ENCODE measurements at regions not wholly inside any gene's neighbourhood (a gene's known extent, or its start where the extent isn't known, plus 50 kb on each side); places are given as distances from the start of the nearest gene placed in this dataset.

DNA sequence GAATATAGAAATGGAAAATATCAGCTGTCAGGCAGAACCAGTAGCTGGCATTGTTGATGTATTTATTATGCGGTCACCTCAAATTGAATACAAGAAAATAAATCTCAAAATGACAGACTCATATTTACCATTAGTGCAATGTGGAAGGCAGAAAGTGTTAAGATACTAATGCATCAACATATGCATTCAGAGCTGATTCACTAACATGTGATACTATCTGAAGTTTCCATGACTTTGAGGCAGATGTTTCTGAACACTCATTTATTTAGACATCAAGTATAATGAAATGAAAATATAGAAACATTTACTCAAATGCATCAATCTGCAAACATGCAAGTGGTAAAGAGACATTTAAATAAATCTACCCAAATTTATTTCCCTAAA, 474.2 kb upstream of the SLC10A2 start:
- Mint-ChIP-seq H3K27me3 (no peaks in the 10 kb centered on the region), H3K36me3 (ENCODE audit: low read depth) (no peaks in the 10 kb centered on the region), H3K4me3 (no peak overlapping the region), H3K9me3 (peaks cover 25% of the 10 kb centered on the region), H3K4me1 (no peaks in the 10 kb centered on the region), H3K27ac (no peak overlapping the region)
- DNase-seq (no peak), ATAC-seq (no peak)

- no peak for ATAC-seq
- Mint-ChIP-seq H3K9me3 (peaks cover 20% of the 10 kb centered on the region), H3K27ac (no peak overlapping the region), H3K36me3 (ENCODE audit: low read depth) (no peaks in the 10 kb centered on the region), H3K27me3 (no peaks in the 10 kb centered on the region), H3K4me1 (no peaks in the 10 kb centered on the region), H3K4me3 (no peak overlapping the region)
- DNase-seq: no peak
These were observed 473.6 kb upstream of the SLC10A2 start for GRCh38 chr13:103539721-103540381.

- ATAC-seq: no peak
- Mint-ChIP-seq H3K4me1 (no peaks in the 10 kb centered on the region), H3K27ac (no peak overlapping the region), H3K4me3 (no peak overlapping the region), H3K27me3 (no peaks in the 10 kb centered on the region), H3K9me3 (peaks cover 16% of the 10 kb centered on the region), H3K36me3 (ENCODE audit: low read depth) (no peaks in the 10 kb centered on the region)
- no peak for DNase-seq
These were observed 473.0 kb upstream of the SLC10A2 start for GRCh38 chr13:103539265-103539664.

GRCh38 chr13:103537616-103538015, 471.4 kb upstream of the SLC10A2 start:
- no peak overlapping the region for H3K27ac Mint-ChIP-seq
- peaks cover 5% of the 10 kb centered on the region for H3K9me3 Mint-ChIP-seq
- no peak for ATAC-seq
- H3K27me3 Mint-ChIP-seq: no peaks in the 10 kb centered on the region
- no peaks in the 10 kb centered on the region for H3K4me1 Mint-ChIP-seq
- no peak for DNase-seq
- H3K36me3 Mint-ChIP-seq (ENCODE audit: low read depth): no peaks in the 10 kb centered on the region
- H3K4me3 Mint-ChIP-seq: no peak overlapping the region

DNA sequence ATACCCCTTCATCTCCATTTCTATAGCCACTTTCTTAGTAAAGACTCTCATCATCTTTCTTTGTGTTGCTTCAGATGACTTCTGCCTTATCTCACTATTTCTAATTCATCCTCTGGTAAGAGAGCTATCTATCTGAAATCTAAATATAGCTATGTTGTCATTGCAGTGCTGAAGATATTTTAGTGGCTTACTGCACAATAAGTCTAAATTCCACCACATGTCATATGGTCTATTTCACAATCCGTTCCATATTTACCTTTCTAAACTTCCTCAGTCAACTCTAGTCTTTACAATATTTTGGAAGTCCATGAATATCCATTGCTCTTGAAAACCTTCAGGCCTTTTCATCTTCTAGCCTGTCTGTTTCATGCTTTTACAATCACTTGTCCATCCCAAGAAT, 465.1 kb upstream of the SLC10A2 start:
- no peaks in the 10 kb centered on the region for H3K27me3 Mint-ChIP-seq
- no peak overlapping the region for H3K4me3 Mint-ChIP-seq
- ATAC-seq (no peak), DNase-seq (no peak)
- H3K9me3 Mint-ChIP-seq: peaks cover 8% of the 10 kb centered on the region
- no peaks in the 10 kb centered on the region for H3K36me3 Mint-ChIP-seq (ENCODE audit: low read depth)
- no peaks in the 10 kb centered on the region for H3K4me1 Mint-ChIP-seq
- no peak overlapping the region for H3K27ac Mint-ChIP-seq

DNA sequence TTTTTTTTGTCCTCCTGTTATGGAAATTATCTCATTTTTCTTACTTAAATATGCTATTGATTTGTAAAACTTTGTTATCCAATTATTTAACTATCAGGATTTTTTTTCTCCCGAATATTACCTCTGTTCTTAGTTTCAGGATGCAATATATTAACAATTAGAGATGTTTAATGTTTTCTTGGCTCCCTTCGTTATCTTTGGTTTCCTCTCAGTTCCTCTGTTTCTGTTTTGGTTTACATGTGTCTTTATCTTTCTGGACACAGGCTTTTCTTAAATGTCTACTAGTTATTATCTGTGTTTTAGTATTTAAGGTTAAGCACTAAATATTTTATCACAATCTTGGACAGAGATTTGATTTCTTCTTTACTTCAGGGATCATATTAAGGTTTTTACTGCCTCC, 462.2 kb upstream of the SLC10A2 start:
- Mint-ChIP-seq H3K9me3 (peaks cover 8% of the 10 kb centered on the region), H3K4me1 (no peaks in the 10 kb centered on the region), H3K27me3 (no peaks in the 10 kb centered on the region), H3K27ac (no peak overlapping the region), H3K4me3 (no peak overlapping the region), H3K36me3 (ENCODE audit: low read depth) (no peaks in the 10 kb centered on the region)
- no peak for ATAC-seq
- DNase-seq: no peak

- H3K27me3 Mint-ChIP-seq: no peaks in the 10 kb centered on the region
- no peaks in the 10 kb centered on the region for H3K36me3 Mint-ChIP-seq (ENCODE audit: low read depth)
- H3K27ac Mint-ChIP-seq: no peak overlapping the region
- H3K4me3 Mint-ChIP-seq: no peak overlapping the region
- H3K9me3 Mint-ChIP-seq: peaks cover 8% of the 10 kb centered on the region
- ATAC-seq (no peak), DNase-seq (no peak)
- no peaks in the 10 kb centered on the region for H3K4me1 Mint-ChIP-seq
These were observed 459.3 kb upstream of the SLC10A2 start for GRCh38 chr13:103525530-103525929.

GRCh38 chr13:103523858-103524257, 457.6 kb upstream of the SLC10A2 start:
- no peaks in the 10 kb centered on the region for H3K27me3 Mint-ChIP-seq
- ATAC-seq (no peak), DNase-seq (no peak)
- H3K36me3 Mint-ChIP-seq (ENCODE audit: low read depth): no peaks in the 10 kb centered on the region
- peaks cover 8% of the 10 kb centered on the region for H3K9me3 Mint-ChIP-seq
- no peak overlapping the region for H3K4me3 Mint-ChIP-seq
- no peak overlapping the region for H3K27ac Mint-ChIP-seq
- H3K4me1 Mint-ChIP-seq: no peaks in the 10 kb centered on the region

DNA sequence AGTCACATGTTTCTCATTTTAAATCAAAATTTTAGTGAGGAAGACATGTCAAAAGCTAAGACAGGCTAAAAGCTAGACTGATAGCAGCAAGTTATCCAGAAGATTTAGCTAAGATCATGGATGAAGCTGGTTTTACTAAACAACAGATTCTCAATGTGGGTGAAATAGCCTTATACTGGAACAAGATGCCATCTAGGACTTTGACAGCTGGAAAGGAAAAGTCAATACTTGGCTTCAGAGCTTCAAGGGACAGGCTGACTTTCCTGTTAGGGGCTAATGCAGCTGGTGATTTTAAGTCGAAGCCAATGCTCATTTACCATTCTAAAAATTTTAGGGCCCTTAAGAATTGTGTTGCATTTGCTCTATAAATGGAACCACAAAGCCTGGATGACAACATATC, 455.3 kb upstream of the SLC10A2 start:
- Mint-ChIP-seq H3K27ac (no peak overlapping the region), H3K27me3 (no peaks in the 10 kb centered on the region)

GRCh38 chr13:103517768-103518102, 451.5 kb upstream of the SLC10A2 start:
- ATAC-seq: no peak
- H3K4me3 Mint-ChIP-seq: no peak overlapping the region
- no peaks in the 10 kb centered on the region for H3K9me3 Mint-ChIP-seq
- DNase-seq: no peak
- H3K36me3 Mint-ChIP-seq (ENCODE audit: low read depth): no peaks in the 10 kb centered on the region
- H3K27ac Mint-ChIP-seq: no peak overlapping the region
- H3K27me3 Mint-ChIP-seq: no peaks in the 10 kb centered on the region
- H3K4me1 Mint-ChIP-seq: no peaks in the 10 kb centered on the region

More for the DNA sequence above, 455.3 kb upstream of the SLC10A2 start:
- Mint-ChIP-seq H3K4me3 (no peak overlapping the region), H3K4me1 (no peaks in the 10 kb centered on the region), H3K9me3 (no peaks in the 10 kb centered on the region), H3K36me3 (ENCODE audit: low read depth) (no peaks in the 10 kb centered on the region)
- no peak for ATAC-seq
- DNase-seq: no peak

DNA sequence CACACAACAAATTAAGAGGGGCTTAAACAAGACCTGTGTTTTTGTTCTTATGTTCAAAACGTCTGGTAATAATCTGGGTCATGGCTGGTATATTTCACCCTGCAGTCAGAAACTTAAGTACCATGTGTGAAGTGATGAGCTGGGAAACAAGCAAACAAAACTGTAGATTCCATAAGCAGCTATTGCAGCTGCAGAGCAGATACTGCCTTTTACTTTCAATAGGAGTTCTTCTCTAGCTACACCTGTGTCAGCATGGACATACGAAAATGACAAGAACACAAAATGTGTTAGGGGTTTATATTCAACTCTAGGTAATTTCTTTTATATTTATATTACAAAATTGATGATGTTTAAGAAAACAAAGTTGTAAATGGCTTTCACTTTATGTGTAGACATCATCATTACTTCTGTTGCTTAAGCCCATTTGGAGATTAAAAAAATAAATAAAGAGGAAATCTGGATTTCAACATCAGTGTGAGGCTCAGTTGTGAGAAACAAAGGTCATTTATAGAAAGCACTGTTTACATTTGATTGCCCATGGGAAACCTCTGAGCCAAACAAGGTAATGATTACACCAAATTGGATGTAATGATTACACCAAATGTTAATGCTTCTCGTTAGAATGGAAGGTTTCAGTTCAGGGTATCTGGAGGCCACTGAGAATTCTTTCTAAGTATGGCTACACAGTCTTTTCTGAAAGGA, 451.0 kb upstream of the SLC10A2 start:
- no peaks in the 10 kb centered on the region for H3K4me1 Mint-ChIP-seq
- ATAC-seq (no peak), DNase-seq (no peak)
- no peaks in the 10 kb centered on the region for H3K27me3 Mint-ChIP-seq
- no peaks in the 10 kb centered on the region for H3K9me3 Mint-ChIP-seq
- no peaks in the 10 kb centered on the region for H3K36me3 Mint-ChIP-seq (ENCODE audit: low read depth)
- no peak overlapping the region for H3K4me3 Mint-ChIP-seq
- H3K27ac Mint-ChIP-seq: no peak overlapping the region

- H3K27ac Mint-ChIP-seq: no peak overlapping the region
- no peaks in the 10 kb centered on the region for H3K9me3 Mint-ChIP-seq
- no peak overlapping the region for H3K4me3 Mint-ChIP-seq
- H3K36me3 Mint-ChIP-seq (ENCODE audit: low read depth): no peaks in the 10 kb centered on the region
- DNase-seq (no peak), ATAC-seq (no peak)
- no peaks in the 10 kb centered on the region for H3K27me3 Mint-ChIP-seq
- no peaks in the 10 kb centered on the region for H3K4me1 Mint-ChIP-seq
These were observed 450.0 kb upstream of the SLC10A2 start for GRCh38 chr13:103516015-103516795.

GRCh38 chr13:103515410-103515809, 449.2 kb upstream of the SLC10A2 start:
- Mint-ChIP-seq H3K36me3 (ENCODE audit: low read depth) (no peaks in the 10 kb centered on the region), H3K27me3 (no peaks in the 10 kb centered on the region), H3K4me1 (no peaks in the 10 kb centered on the region), H3K9me3 (no peaks in the 10 kb centered on the region), H3K4me3 (no peak overlapping the region), H3K27ac (no peak overlapping the region)
- no peak for DNase-seq
- ATAC-seq: no peak

DNA sequence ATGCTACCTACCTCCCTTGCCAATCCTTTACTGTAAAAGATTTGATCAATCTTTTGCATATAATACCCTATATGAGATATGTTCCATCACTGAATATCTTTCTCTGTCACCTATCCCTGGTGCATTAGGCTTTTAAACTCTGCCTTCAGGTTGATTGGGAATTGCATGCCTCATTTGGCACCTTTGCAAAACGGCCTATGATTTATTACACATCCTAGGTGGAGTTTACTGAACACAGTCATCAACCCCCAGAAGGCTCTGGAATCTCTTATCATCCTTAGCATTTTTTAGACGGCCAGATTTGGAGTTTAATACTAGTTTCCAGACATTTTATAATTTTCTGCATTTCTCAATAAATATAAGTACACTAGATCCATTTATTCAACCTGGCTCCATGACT, 448.4 kb upstream of the SLC10A2 start:
- Mint-ChIP-seq H3K4me3 (no peak overlapping the region), H3K27ac (no peak overlapping the region), H3K27me3 (no peaks in the 10 kb centered on the region), H3K9me3 (no peaks in the 10 kb centered on the region), H3K36me3 (ENCODE audit: low read depth) (no peaks in the 10 kb centered on the region), H3K4me1 (no peaks in the 10 kb centered on the region)
- ATAC-seq: no peak
- DNase-seq: no peak

- Mint-ChIP-seq H3K4me3 (no peak overlapping the region), H3K4me1 (no peaks in the 10 kb centered on the region), H3K9me3 (no peaks in the 10 kb centered on the region), H3K27ac (no peak overlapping the region), H3K27me3 (no peaks in the 10 kb centered on the region), H3K36me3 (ENCODE audit: low read depth) (no peaks in the 10 kb centered on the region)
- ATAC-seq: no peak
- no peak for DNase-seq
These were observed 448.0 kb upstream of the SLC10A2 start for GRCh38 chr13:103514188-103514587.
